Breast epithelium (tissue), 3 donors: ENCODE measurements at regions not wholly inside any gene's neighbourhood (a gene's known extent, or its start where the extent isn't known, plus 50 kb on each side); places are given as distances from the start of the nearest gene placed in this dataset.

Experiments
- CTCF ChIP-seq, 3 donors: fragments of 450-650 bp; IDR thresholded peaks; one replicate each; pipeline ENCODE4 v1.5.1; 2016 to 2017; ENCODE audit warnings: antibody characterized with exemption in 3 of 3, mild to moderate bottlenecking in 3 of 3, moderate library complexity in 3 of 3
- POLR2AphosphoS5 ChIP-seq, 3 donors: sonication (generic); formaldehyde crosslinking; IDR thresholded peaks; one replicate each; pipeline ENCODE4 v1.6.1; 2017; ENCODE audit warnings: antibody characterized with exemption in 3 of 3

DNA sequence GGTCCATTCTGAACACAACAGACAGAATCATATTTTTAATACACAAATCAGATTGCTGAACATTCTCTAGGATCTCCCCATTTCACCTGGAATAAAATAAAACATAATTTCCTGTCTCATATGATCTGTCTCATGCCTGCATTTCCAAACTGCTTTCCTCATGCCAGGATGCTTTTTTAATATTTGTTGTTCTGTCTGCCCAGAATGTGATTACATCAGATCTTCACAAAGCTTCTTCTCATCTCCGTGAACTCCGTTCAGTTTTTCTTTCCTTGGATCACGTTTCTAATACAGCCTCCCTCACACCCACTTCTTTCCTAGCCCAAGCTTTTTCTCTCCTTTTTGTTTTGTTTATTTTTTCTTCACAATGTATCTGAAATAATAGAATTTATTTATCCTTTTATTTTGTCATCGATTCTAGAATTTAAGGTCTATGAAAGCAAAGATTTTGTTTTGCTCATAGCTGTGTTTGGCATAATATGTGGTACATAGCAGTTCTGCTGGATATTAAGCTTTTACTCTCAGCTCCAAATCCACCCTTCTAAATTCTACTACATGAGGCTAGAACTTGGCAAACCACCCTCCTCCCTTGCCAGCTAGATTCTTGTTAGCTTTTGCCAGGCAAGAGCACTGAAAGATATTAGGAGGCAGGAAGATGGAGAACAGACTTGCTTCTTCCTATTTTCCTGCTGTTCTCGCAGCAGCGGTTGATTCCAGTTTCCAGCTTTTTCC is 165.5 kb upstream of the SLIT2 start:
- TF ChIP-seq CTCF (IDR thresholded peaks at IDR 0.05) (no peak), POLR2AphosphoS5 (IDR thresholded peaks at IDR 0.05) (no peak)
